ENCODE measurements at regions not wholly inside any gene's neighbourhood (a gene's known extent, or its start where the extent isn't known, plus 50 kb on each side); places are given as distances from the start of the nearest gene placed in this dataset.

DNA sequence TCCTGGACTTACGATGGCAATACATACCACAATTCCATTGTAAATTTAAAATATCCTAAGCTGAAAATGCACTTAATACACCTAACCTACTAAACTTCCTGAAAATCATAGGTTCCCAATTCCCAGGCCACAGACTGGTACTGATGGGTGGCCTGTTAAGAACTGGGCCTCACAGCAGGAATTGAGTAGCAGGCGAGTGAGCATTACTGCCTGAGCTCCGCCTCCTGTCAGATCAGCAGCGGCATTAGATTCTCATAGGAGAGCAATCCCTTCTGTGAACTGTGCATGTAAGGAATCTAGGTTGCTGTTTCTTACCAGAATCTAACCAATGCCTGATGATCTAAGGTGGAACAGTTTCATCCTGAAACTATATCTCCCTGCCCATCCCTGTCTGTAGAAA, 1670.2 kb upstream of the PCDH20 start:
- Histone ChIP-seq H3K27ac (ENCODE audit: low read depth, low read length) (no peak overlapping the region), H3K27me3 (ENCODE audit: control insufficient read depth, low read length) (no peaks in the 10 kb centered on the region), H3K4me2 (ENCODE audit: low read length) (no peak overlapping the region), H3F3A (ENCODE audit: control insufficient read depth, insufficient read depth) (no peaks in the 10 kb centered on the region), H4K20me1 (ENCODE audit: control insufficient read depth, insufficient read depth, low read depth, low read length) (no peaks in the 10 kb centered on the region), H3K9me3 (ENCODE audit: control insufficient read depth, insufficient read depth, low read length) (no peaks in the 10 kb centered on the region), H3K9me2 (replicated peaks; ENCODE audit: control insufficient read depth, low read length) (no peaks in the 10 kb centered on the region), H3K36me3 (ENCODE audit: control insufficient read depth, low read length) (no peaks in the 10 kb centered on the region), H3K4me3 (ENCODE audit: low read length) (no peak overlapping the region), H3K79me2 (ENCODE audit: control insufficient read depth, low read length) (no peaks in the 10 kb centered on the region), H3K4me1 (ENCODE audit: control insufficient read depth, low read length) (no peaks in the 10 kb centered on the region)
- TF ChIP-seq CTCF (IDR thresholded peaks at IDR 0.05; ENCODE audit: low read depth, low read length, poor library complexity, severe bottlenecking) (no peak), EZH2phosphoT487 (IDR thresholded peaks at IDR 0.05; ENCODE audit: borderline replicate concordance, low read length) (no peak)

DNA sequence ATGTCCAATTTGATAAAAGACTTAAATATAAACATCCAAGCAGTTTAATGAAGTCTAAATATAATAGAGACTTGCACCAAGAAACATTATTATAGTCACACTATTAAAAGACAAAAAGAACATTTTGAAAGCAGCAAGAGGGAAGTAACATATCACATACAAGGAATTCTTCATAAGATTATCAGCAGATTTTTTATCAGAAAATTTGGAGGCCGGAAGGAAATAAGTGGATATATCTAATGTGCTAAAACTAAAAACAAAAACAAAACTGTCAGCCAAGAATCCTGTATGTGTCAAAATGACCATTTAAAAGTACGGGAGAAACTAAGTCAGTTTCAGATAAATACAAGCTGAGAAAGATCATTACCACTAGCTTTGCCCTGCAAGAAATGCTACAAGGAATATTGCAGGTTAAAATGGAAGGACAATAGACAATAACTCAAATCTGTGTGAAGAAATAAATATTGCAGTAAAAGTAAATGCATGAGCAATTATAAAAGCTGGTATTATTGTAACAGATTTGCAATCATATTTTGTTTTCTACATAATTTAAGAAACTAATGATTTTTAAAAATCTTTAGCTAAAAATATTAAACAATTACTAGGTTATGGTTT, 1665.9 kb upstream of the PCDH20 start:
- Histone ChIP-seq H3K4me2 (ENCODE audit: low read length) (no peak overlapping the region), H3K36me3 (ENCODE audit: control insufficient read depth, low read length) (no peaks in the 10 kb centered on the region), H3K4me1 (ENCODE audit: control insufficient read depth, low read length) (no peaks in the 10 kb centered on the region), H3K27me3 (ENCODE audit: control insufficient read depth, low read length) (no peaks in the 10 kb centered on the region), H3K9me2 (replicated peaks; ENCODE audit: control insufficient read depth, low read length) (no peaks in the 10 kb centered on the region), H3K79me2 (ENCODE audit: control insufficient read depth, low read length) (no peaks in the 10 kb centered on the region), H4K20me1 (ENCODE audit: control insufficient read depth, insufficient read depth, low read depth, low read length) (no peaks in the 10 kb centered on the region), H3F3A (ENCODE audit: control insufficient read depth, insufficient read depth) (no peaks in the 10 kb centered on the region), H3K27ac (ENCODE audit: low read depth, low read length) (no peak overlapping the region), H3K9me3 (ENCODE audit: control insufficient read depth, insufficient read depth, low read length) (no peaks in the 10 kb centered on the region), H3K4me3 (ENCODE audit: low read length) (no peak overlapping the region)
- no peak for TF ChIP-seq CTCF (IDR thresholded peaks at IDR 0.05; ENCODE audit: low read depth, low read length, poor library complexity, severe bottlenecking)
- TF ChIP-seq EZH2phosphoT487 (IDR thresholded peaks at IDR 0.05; ENCODE audit: borderline replicate concordance, low read length), result no peak

DNA sequence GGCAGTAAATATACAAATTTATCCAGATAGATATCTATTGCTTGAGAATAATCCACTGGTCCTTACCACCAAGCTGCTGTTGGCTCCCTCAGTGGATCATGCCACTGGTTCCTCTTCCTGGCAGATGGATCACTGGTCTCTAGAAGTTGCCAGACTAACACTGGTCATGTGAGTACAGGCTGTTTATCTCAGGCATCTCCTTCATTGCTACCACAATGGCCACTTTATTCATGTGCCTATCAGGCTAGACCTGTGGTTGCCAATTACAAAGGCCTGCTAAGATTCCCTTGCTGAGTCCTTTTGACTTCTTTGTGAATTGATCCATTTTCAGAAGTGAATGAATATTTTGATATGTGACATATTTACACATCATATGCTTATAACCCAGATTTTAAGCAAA, 1659.5 kb upstream of the PCDH20 start:
- H3K4me2 ChIP-seq (ENCODE audit: low read length), result no peak overlapping the region
- H3K9me2 ChIP-seq (replicated peaks; ENCODE audit: control insufficient read depth, low read length), result no peaks in the 10 kb centered on the region
- TF ChIP-seq CTCF (IDR thresholded peaks at IDR 0.05; ENCODE audit: low read depth, low read length, poor library complexity, severe bottlenecking), result no peak
- TF ChIP-seq EZH2phosphoT487 (IDR thresholded peaks at IDR 0.05; ENCODE audit: borderline replicate concordance, low read length), result no peak
- H3K27me3 ChIP-seq (ENCODE audit: control insufficient read depth, low read length), result no peaks in the 10 kb centered on the region
- H3F3A ChIP-seq (ENCODE audit: control insufficient read depth, insufficient read depth), result no peaks in the 10 kb centered on the region
- no peaks in the 10 kb centered on the region for H3K79me2 ChIP-seq (ENCODE audit: control insufficient read depth, low read length)
- no peaks in the 10 kb centered on the region for H4K20me1 ChIP-seq (ENCODE audit: control insufficient read depth, insufficient read depth, low read depth, low read length)
- H3K4me1 ChIP-seq (ENCODE audit: control insufficient read depth, low read length), result no peaks in the 10 kb centered on the region
- H3K4me3 ChIP-seq (ENCODE audit: low read length), result no peak overlapping the region
- no peaks in the 10 kb centered on the region for H3K9me3 ChIP-seq (ENCODE audit: control insufficient read depth, insufficient read depth, low read length)
- H3K27ac ChIP-seq (ENCODE audit: low read depth, low read length), result no peak overlapping the region
- H3K36me3 ChIP-seq (ENCODE audit: control insufficient read depth, low read length), result no peaks in the 10 kb centered on the region
